ENCODE measurements at regions not wholly inside any gene's neighbourhood (a gene's known extent, or its start where the extent isn't known, plus 50 kb on each side); places are given as distances from the start of the nearest gene placed in this dataset.
"Not testable (repeated sequence)": the region's sequence is repeated elsewhere in the genome, so short reads cannot be mapped to it uniquely, and the experiment has no call there.

DNA sequence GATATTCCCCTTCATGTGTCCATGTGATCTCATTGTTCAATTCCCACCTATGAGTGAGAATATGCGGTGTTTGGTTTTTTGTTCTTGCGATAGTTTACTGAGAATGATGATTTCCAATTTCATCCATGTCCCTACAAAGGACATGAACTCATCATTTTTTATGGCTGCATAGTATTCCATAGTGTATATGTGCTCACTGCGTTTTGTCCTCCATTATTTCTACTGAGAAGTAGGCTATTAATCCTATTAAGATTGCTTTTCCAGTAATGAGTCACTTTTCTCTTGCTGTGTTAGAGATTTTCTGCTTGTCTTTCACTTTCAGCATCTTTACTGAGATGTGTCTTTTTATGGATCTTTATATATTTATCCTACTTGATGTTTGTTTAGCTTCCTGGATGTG lies 492.1 kb downstream of the SUCLG1 start:
- not testable (repeated sequence) for H3K9me3 ChIP-seq (ENCODE audit: control insufficient read depth in 1 of 2, low read length in 2 of 2); H3K9ac ChIP-seq (ENCODE audit: low read depth in 1 of 2, low read length in 2 of 2); H3K4me1 ChIP-seq (ENCODE audit: control insufficient read depth in 1 of 2, insufficient read depth in 2 of 2, low read length in 2 of 2); H3K27ac ChIP-seq (ENCODE audit: low read depth, low read length); H3K4me3 ChIP-seq (ENCODE audit: low read depth in 1 of 2, low read length in 2 of 2); H3K36me3 ChIP-seq (ENCODE audit: control insufficient read depth in 1 of 2, insufficient read depth in 2 of 2, low read length in 2 of 2); H3K27me3 ChIP-seq (ENCODE audit: control insufficient read depth in 1 of 2, insufficient read depth in 2 of 2, low read length in 2 of 2)

DNA sequence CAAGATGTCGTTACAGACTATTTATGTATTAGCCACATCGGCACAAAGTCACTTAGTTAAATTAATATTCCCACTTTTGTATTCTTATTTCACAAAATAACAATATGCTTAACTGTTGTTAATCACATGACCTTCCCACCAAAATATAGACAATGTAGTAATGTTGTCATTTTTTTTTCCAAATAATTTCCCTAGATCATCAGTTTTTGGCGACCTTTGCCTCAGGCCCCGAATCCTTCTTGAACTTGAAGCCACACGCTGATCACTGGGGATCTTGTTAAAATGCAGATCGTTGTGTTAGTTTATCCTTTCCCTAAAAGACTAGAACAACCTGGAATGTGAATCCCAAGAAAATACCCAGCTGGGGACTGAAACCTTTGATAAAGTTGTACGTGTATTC lies 497.6 kb downstream of the SUCLG1 start:
- Histone ChIP-seq H3K9me3 (ENCODE audit: control insufficient read depth in 1 of 2, low read length in 2 of 2) (no peaks in the 10 kb centered on the region), H3K36me3 (ENCODE audit: control insufficient read depth in 1 of 2, insufficient read depth in 2 of 2, low read length in 2 of 2) (no peaks in the 10 kb centered on the region), H3K27me3 (ENCODE audit: control insufficient read depth in 1 of 2, insufficient read depth in 2 of 2, low read length in 2 of 2) (no peaks in the 10 kb centered on the region), H3K27ac (ENCODE audit: low read depth, low read length) (no peak overlapping the region), H3K4me3 (ENCODE audit: low read depth in 1 of 2, low read length in 2 of 2) (no peak overlapping the region), H3K9ac (ENCODE audit: low read depth in 1 of 2, low read length in 2 of 2) (no peak overlapping the region), H3K4me1 (ENCODE audit: control insufficient read depth in 1 of 2, insufficient read depth in 2 of 2, low read length in 2 of 2) (no peaks in the 10 kb centered on the region)

DNA sequence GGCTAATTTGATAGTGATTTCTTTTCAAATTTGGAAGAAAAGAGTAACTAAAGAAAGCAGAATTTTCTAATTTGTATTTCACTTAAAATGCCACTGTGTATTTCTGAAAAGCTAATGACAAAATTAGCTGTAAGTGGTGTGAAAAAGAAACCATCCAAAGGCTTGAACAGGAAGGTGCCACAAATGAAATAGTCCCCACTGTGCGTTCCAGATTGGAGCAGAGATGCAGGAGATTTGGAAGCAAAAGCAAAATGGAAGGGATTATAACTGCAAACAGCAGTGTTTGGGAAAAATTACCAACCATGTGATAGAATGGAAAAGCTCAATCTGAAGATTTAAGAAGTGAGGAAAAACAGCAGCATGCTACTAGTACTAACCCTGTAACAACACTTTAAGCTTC lies 498.7 kb downstream of the SUCLG1 start:
- Histone ChIP-seq H3K27ac (ENCODE audit: low read depth, low read length) (no peak overlapping the region), H3K4me1 (ENCODE audit: control insufficient read depth in 1 of 2, insufficient read depth in 2 of 2, low read length in 2 of 2) (no peaks in the 10 kb centered on the region), H3K36me3 (ENCODE audit: control insufficient read depth in 1 of 2, insufficient read depth in 2 of 2, low read length in 2 of 2) (no peaks in the 10 kb centered on the region), H3K27me3 (ENCODE audit: control insufficient read depth in 1 of 2, insufficient read depth in 2 of 2, low read length in 2 of 2) (no peaks in the 10 kb centered on the region), H3K9ac (ENCODE audit: low read depth in 1 of 2, low read length in 2 of 2) (no peak overlapping the region), H3K9me3 (ENCODE audit: control insufficient read depth in 1 of 2, low read length in 2 of 2) (no peaks in the 10 kb centered on the region), H3K4me3 (ENCODE audit: low read depth in 1 of 2, low read length in 2 of 2) (no peak overlapping the region)

DNA sequence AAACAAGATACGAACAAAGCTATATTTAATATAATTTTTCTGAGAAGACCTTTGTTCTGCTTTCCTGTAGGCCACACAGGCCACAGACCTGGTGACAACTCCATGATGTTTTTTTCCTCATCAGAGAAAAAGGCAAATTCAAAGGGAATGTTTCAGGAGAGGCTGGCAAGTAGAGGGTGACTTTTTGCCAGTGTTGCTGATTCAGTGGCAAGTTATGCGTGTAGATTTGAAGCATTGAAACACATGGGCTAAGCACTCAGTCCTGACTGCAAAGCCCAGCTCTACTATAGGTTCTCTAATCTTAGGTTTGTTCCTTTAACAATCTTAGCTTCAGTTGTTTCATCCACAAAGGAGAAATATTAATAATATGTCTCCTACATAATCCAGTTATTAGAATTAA lies 499.8 kb downstream of the SUCLG1 start:
- Histone ChIP-seq H3K9ac (ENCODE audit: low read depth in 1 of 2, low read length in 2 of 2) (no peak overlapping the region), H3K4me3 (ENCODE audit: low read depth in 1 of 2, low read length in 2 of 2) (no peak overlapping the region), H3K36me3 (ENCODE audit: control insufficient read depth in 1 of 2, insufficient read depth in 2 of 2, low read length in 2 of 2) (no peaks in the 10 kb centered on the region), H3K27ac (ENCODE audit: low read depth, low read length) (no peak overlapping the region), H3K27me3 (ENCODE audit: control insufficient read depth in 1 of 2, insufficient read depth in 2 of 2, low read length in 2 of 2) (no peaks in the 10 kb centered on the region), H3K4me1 (ENCODE audit: control insufficient read depth in 1 of 2, insufficient read depth in 2 of 2, low read length in 2 of 2) (no peaks in the 10 kb centered on the region), H3K9me3 (ENCODE audit: control insufficient read depth in 1 of 2, low read length in 2 of 2) (no peaks in the 10 kb centered on the region)

DNA sequence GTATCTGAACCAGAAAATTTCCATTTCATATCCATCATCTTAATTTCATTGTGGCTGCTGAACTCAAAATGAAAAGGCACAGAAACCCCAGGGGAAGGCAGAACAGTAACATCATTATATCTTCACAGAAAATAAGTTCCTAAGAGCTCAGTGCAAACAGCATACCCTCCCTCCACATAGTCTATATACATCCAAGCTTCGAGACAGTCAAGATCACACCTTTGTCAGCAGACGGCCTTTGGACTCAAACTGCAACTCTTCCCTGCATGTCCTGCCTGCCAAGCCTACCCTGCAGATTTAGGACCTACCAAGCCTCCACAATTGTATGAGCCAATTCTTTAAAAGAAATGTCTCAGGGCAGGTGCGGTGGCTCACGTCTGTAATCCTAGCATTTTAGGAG lies 502.1 kb downstream of the SUCLG1 start:
- no peak overlapping the region for H3K27ac ChIP-seq (ENCODE audit: low read depth, low read length)
- no peaks in the 10 kb centered on the region for H3K27me3 ChIP-seq (ENCODE audit: control insufficient read depth in 1 of 2, insufficient read depth in 2 of 2, low read length in 2 of 2)
- no peaks in the 10 kb centered on the region for H3K9me3 ChIP-seq (ENCODE audit: control insufficient read depth in 1 of 2, low read length in 2 of 2)
- no peaks in the 10 kb centered on the region for H3K4me1 ChIP-seq (ENCODE audit: control insufficient read depth in 1 of 2, insufficient read depth in 2 of 2, low read length in 2 of 2)
- no peaks in the 10 kb centered on the region for H3K36me3 ChIP-seq (ENCODE audit: control insufficient read depth in 1 of 2, insufficient read depth in 2 of 2, low read length in 2 of 2)
- H3K9ac ChIP-seq (ENCODE audit: low read depth in 1 of 2, low read length in 2 of 2), result no peak overlapping the region
- no peak overlapping the region for H3K4me3 ChIP-seq (ENCODE audit: low read depth in 1 of 2, low read length in 2 of 2)

DNA sequence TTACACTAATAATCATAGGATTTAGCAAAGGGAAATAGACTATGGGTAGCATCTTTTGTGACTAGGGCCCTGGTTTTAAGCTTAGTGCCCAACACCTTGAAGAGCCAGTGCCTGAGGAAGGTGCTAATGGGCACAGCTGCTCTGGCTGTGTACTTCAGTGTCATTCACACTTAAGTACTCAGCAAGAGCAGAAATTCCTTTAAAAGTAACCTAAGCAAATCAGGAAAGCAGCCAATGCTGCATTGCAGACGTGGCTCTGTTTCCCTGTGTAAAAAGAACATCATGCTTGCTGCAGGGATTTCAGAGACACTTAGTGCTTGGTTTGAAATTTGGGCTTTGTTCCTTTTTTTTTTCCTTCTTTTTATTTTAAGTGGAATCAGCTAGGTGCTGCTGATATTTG lies 505.4 kb downstream of the SUCLG1 start:
- no peak overlapping the region for H3K9ac ChIP-seq (ENCODE audit: low read depth in 1 of 2, low read length in 2 of 2)
- H3K36me3 ChIP-seq (ENCODE audit: control insufficient read depth in 1 of 2, insufficient read depth in 2 of 2, low read length in 2 of 2), result no peaks in the 10 kb centered on the region
- H3K27me3 ChIP-seq (ENCODE audit: control insufficient read depth in 1 of 2, insufficient read depth in 2 of 2, low read length in 2 of 2), result no peaks in the 10 kb centered on the region
- no peaks in the 10 kb centered on the region for H3K4me1 ChIP-seq (ENCODE audit: control insufficient read depth in 1 of 2, insufficient read depth in 2 of 2, low read length in 2 of 2)
- H3K9me3 ChIP-seq (ENCODE audit: control insufficient read depth in 1 of 2, low read length in 2 of 2), result no peaks in the 10 kb centered on the region
- no peak overlapping the region for H3K4me3 ChIP-seq (ENCODE audit: low read depth in 1 of 2, low read length in 2 of 2)
- no peak overlapping the region for H3K27ac ChIP-seq (ENCODE audit: low read depth, low read length)

DNA sequence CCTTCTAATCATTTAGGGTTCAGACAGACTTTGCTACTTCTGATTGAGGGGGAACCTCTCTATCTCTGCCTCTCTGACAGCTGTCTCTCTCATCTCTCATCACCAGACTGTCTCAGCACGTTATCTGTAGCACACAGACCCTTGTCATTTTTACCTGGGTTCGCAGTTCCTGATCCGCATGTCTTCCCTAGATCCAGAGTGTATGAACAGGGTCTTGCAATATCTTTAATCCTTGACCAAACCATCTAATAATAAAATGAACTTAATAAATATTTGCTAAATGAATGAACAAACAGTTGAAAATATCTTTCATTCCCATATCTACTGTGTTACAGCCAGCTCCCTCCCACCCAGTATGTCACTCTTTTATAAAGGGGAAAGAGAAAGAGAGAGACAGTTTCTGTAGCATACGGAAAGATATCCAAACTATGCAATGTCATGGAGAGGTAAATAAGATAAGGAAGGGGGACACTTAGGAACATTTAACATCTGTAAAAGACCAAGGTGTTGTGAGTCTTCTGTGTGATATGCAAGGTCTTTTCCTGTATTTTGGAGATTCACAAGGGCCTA lies 507.6 kb downstream of the SUCLG1 start:
- Histone ChIP-seq H3K9me3 (ENCODE audit: control insufficient read depth in 1 of 2, low read length in 2 of 2) (no peaks in the 10 kb centered on the region), H3K36me3 (ENCODE audit: control insufficient read depth in 1 of 2, insufficient read depth in 2 of 2, low read length in 2 of 2) (no peaks in the 10 kb centered on the region), H3K9ac (ENCODE audit: low read depth in 1 of 2, low read length in 2 of 2) (no peak overlapping the region), H3K4me3 (ENCODE audit: low read depth in 1 of 2, low read length in 2 of 2) (no peak overlapping the region), H3K27ac (ENCODE audit: low read depth, low read length) (no peak overlapping the region), H3K27me3 (ENCODE audit: control insufficient read depth in 1 of 2, insufficient read depth in 2 of 2, low read length in 2 of 2) (no peaks in the 10 kb centered on the region), H3K4me1 (ENCODE audit: control insufficient read depth in 1 of 2, insufficient read depth in 2 of 2, low read length in 2 of 2) (no peaks in the 10 kb centered on the region)

DNA sequence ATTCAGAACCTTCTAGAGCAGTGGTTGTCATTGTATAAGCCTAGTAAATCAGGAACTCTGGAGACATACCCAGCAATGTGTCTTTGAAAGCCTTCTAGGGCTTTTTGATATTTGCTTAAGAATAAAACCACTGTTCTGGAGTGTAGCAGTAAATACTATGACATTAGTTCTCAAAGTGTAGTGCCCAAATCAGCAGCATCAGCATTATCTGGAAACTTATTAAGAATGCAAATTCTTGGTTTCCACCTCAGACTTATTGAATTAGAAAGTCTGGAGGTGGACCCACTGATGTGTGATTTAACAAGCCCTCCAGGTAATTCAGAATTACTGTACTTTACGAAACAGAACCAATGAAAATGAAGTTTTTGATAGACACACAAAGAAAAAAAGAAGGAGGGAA lies 509.7 kb downstream of the SUCLG1 start:
- no peaks in the 10 kb centered on the region for H3K9me3 ChIP-seq (ENCODE audit: control insufficient read depth in 1 of 2, low read length in 2 of 2)
- no peak overlapping the region for H3K4me3 ChIP-seq (ENCODE audit: low read depth in 1 of 2, low read length in 2 of 2)
- H3K27ac ChIP-seq (ENCODE audit: low read depth, low read length), result no peak overlapping the region
- no peaks in the 10 kb centered on the region for H3K36me3 ChIP-seq (ENCODE audit: control insufficient read depth in 1 of 2, insufficient read depth in 2 of 2, low read length in 2 of 2)
- no peaks in the 10 kb centered on the region for H3K27me3 ChIP-seq (ENCODE audit: control insufficient read depth in 1 of 2, insufficient read depth in 2 of 2, low read length in 2 of 2)
- H3K9ac ChIP-seq (ENCODE audit: low read depth in 1 of 2, low read length in 2 of 2), result no peak overlapping the region
- H3K4me1 ChIP-seq (ENCODE audit: control insufficient read depth in 1 of 2, insufficient read depth in 2 of 2, low read length in 2 of 2), result no peaks in the 10 kb centered on the region

DNA sequence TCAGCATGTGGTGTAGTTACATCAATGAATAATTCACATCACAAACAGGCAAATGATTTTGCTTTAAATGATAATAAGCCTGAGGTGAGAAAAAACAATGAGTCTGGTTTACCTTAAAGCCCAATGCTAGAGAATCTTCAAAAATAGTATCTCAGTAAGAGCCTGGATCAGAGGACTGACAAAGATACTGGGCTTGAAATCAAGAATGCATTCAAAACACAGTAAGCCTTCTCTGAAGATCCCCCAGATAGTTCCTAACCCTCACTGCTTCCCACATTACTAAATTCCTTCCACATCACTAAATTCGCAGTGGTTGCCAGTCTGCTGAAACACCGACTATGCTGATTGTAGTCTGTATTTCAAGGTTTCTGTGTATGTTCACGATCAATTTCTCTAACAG lies 514.9 kb downstream of the SUCLG1 start:
- Histone ChIP-seq H3K27me3 (ENCODE audit: control insufficient read depth in 1 of 2, insufficient read depth in 2 of 2, low read length in 2 of 2) (no peaks in the 10 kb centered on the region), H3K9ac (ENCODE audit: low read depth in 1 of 2, low read length in 2 of 2) (no peak overlapping the region), H3K9me3 (ENCODE audit: control insufficient read depth in 1 of 2, low read length in 2 of 2) (no peaks in the 10 kb centered on the region), H3K4me3 (ENCODE audit: low read depth in 1 of 2, low read length in 2 of 2) (no peak overlapping the region), H3K36me3 (ENCODE audit: control insufficient read depth in 1 of 2, insufficient read depth in 2 of 2, low read length in 2 of 2) (no peaks in the 10 kb centered on the region), H3K4me1 (ENCODE audit: control insufficient read depth in 1 of 2, insufficient read depth in 2 of 2, low read length in 2 of 2) (no peaks in the 10 kb centered on the region), H3K27ac (ENCODE audit: low read depth, low read length) (no peak overlapping the region)

DNA sequence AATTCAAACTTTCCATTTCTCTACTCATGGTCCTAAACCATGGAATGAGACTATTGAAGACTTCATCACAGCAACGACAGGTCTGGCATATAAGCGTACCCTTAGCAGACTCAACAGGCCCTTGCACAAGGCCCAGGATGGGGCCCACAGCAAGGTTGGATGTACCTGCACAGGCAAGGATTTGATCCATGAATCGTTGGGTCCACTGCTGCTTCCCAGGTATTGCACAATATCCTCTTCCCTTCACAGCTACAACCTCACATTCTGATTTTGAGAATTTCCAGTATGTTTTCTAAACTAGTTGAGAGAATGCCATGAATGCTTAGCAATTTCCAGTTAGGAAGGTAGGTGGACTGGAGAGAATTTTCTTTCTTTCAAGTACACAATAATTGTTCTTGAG lies 515.8 kb downstream of the SUCLG1 start:
- Histone ChIP-seq H3K27ac (ENCODE audit: low read depth, low read length) (no peak overlapping the region), H3K4me3 (ENCODE audit: low read depth in 1 of 2, low read length in 2 of 2) (no peak overlapping the region), H3K36me3 (ENCODE audit: control insufficient read depth in 1 of 2, insufficient read depth in 2 of 2, low read length in 2 of 2) (no peaks in the 10 kb centered on the region), H3K27me3 (ENCODE audit: control insufficient read depth in 1 of 2, insufficient read depth in 2 of 2, low read length in 2 of 2) (no peaks in the 10 kb centered on the region), H3K4me1 (ENCODE audit: control insufficient read depth in 1 of 2, insufficient read depth in 2 of 2, low read length in 2 of 2) (no peaks in the 10 kb centered on the region), H3K9ac (ENCODE audit: low read depth in 1 of 2, low read length in 2 of 2) (no peak overlapping the region), H3K9me3 (ENCODE audit: control insufficient read depth in 1 of 2, low read length in 2 of 2) (no peaks in the 10 kb centered on the region)

DNA sequence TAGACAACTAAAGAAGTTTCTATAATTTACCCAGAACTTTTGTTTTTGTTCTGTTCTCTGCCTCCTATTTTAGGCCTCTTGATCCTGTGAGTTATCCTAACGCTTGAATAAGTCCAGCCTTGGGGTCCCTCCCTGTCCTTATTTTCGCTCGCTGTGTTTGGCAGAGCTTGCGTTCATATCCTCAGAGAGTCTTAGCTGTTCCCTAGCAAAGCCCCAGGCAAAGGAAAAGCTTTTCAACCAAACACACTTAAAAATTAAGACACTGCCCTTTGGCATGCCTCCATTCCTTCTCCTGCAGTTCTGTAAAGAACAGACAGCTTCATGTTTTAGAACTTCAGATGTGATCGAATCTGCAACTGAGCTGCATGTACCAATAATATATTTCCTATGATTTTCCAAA lies 517.2 kb downstream of the SUCLG1 start:
- Histone ChIP-seq H3K36me3 (ENCODE audit: control insufficient read depth in 1 of 2, insufficient read depth in 2 of 2, low read length in 2 of 2) (no peaks in the 10 kb centered on the region), H3K9me3 (ENCODE audit: control insufficient read depth in 1 of 2, low read length in 2 of 2) (no peaks in the 10 kb centered on the region), H3K4me3 (ENCODE audit: low read depth in 1 of 2, low read length in 2 of 2) (no peak overlapping the region), H3K9ac (ENCODE audit: low read depth in 1 of 2, low read length in 2 of 2) (no peak overlapping the region), H3K27me3 (ENCODE audit: control insufficient read depth in 1 of 2, insufficient read depth in 2 of 2, low read length in 2 of 2) (no peaks in the 10 kb centered on the region), H3K4me1 (ENCODE audit: control insufficient read depth in 1 of 2, insufficient read depth in 2 of 2, low read length in 2 of 2) (no peaks in the 10 kb centered on the region), H3K27ac (ENCODE audit: low read depth, low read length) (no peak overlapping the region)

Measured in duodenal mucosa (tissue), 2 donors.